ENCODE measurements at regions not wholly inside any gene's neighbourhood (a gene's known extent, or its start where the extent isn't known, plus 50 kb on each side); places are given as distances from the start of the nearest gene placed in this dataset.

- no peak for DNase-seq
Measured at GRCh38 chr2:56624181-56624580, 440.4 kb downstream of the CCDC85A start.

- no peak for DNase-seq
Measured at GRCh38 chr2:56626927-56627326, 443.1 kb downstream of the CCDC85A start.

- DNase-seq: no peak
Measured at GRCh38 chr2:56630286-56630685, 446.5 kb downstream of the CCDC85A start.

GRCh38 chr2:56647997-56648396 is 464.2 kb downstream of the CCDC85A start:
- DNase-seq: no peak

- DNase-seq: no peak
Measured at GRCh38 chr2:56648802-56649201, 465.0 kb downstream of the CCDC85A start.

DNA sequence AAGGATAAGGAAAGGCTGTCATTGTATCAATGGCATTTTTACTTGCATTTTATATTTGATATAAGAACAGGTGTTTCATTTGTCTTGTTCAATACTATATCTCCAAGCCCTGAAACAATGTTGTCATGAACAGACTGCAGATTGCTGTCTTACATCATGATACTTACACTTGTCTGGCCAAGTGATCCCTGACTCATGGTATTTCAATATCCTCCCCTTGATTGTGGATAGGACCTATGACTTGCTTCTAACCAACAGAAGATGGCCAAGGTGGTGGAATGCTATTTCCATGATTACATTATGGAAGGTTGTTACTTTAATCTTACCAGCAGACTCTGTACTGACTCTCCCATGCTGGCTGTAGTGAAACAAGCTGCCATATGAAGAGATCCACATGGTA is 471.1 kb downstream of the CCDC85A start:
- no peak for DNase-seq

DNA sequence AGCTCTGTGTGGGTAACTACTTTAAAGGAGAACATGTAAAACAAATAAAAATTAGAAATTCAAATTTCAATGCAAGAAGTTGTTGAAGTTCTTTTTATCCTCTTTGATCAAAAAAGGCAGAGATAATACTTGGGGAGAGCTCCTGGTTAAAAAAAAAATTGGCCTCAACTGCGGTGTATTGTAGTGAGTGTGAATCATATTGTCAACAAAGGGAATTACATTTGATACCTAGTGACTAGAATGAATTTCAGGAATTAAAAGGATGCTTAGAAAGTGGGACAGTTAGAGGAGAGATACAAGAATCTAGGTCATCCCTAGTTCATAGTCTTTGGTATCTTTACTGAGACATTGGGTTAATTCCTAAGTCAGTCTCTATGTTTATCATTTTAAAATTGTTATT is 473.0 kb downstream of the CCDC85A start:
- DNase-seq: no peak

- DNase-seq: no peak
Measured at GRCh38 chr2:56666777-56667176, 483.0 kb downstream of the CCDC85A start.

- no peak for DNase-seq
Measured at GRCh38 chr2:56671973-56672569, 488.3 kb downstream of the CCDC85A start.

GRCh38 chr2:56674084-56674483 is 490.3 kb downstream of the CCDC85A start:
- no peak for DNase-seq

DNA sequence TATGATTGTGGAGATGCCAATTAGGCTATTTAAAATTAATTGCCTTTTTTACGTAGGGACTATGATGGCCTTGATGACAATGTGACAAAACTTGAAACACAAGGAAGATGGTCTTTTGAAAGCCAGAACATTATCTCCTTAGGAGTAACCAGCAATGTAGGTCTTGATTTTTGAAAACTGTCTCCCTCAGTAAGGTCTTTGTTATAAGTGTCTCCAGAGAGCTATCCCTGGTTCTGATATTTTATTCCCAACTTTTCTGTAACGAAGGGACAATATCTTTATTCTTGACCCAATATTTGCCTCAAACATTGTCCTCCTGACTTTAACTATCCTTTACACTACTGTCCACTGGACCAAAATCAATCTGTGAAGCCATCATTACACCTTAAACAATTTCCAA is 493.2 kb downstream of the CCDC85A start:
- no peak for DNase-seq

DNA sequence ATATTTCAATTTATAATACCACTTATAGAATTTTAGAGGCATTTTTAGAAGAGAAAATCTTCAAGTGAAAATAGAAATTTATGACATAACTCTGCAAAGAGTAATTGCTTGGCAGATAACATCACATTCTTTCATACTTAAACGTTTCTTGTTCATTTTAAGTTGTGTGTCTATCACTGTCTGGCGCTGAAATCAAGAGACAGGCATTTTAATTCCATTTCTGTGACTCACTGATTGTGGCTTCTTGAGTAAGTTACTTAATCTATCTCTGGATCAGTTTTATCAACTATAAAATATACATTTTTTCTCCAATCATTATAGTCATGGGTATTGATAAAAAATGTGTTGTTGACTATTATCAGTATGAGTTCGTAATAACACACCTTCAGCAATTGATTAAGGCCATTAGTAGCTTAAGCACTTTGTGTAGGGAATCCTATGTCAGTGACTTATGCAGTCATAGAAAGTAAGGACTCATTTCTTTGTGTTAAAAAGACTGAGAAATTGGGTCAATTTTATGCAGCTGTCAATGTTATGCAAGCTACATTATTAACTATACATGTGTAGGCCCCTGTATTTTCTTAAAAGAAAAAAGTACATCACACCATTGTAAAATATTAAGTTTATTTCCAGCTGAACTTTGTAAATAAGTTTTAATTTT is 497.3 kb downstream of the CCDC85A start:
- DNase-seq: no peak

DNA sequence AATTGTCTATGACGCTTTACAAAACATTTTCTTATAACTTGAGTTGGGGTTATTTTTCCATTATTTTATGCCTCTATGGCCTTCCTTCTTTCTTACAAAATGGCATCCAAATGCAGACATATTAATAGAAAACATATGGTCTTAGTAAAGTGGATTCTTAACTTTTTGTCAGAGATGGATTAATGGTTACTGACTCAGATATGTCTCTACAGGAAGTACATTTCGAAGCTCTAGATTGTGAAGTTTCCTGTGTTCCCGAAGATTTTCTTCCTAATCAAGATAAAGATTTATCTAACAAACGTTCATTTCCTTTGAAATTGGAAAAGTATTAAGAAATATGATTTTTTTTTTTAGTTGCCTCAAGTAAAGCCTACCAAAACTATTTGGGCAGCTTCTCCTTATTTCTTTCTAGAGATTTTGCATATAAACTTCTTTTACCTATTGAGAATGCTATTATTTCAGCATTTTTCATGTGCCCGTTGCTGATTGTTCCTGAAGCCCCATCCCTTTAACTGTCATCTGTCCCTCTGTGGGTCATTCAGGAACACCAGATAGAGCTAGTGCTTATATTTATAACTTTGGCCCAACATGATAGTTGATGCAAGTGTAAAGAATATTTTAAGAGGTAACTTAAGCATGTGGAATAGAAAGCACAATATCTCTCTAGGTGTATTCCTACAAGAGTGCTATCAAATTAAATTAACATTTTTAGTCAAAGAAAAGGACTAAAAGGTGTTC is 498.0 kb downstream of the CCDC85A start:
- DNase-seq: no peak

DNA sequence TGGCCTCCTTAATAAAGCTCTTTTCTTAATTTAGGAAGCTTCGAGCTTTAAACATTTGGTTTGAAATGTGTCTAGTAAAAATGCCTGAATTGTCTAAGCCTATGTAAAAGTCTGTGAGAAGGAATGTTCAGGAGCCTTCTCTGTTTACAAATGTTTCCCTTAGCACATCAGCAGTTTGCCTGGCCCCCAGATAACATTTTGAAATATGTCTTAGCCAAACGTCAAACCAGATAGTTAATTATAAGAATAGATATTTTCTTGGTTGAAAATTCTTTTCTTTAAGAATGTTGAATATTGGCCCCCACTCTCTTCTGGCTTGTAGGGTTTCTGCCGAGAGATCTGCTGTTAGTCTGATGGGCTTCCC is 498.6 kb downstream of the CCDC85A start:
- no peak for DNase-seq

DNA sequence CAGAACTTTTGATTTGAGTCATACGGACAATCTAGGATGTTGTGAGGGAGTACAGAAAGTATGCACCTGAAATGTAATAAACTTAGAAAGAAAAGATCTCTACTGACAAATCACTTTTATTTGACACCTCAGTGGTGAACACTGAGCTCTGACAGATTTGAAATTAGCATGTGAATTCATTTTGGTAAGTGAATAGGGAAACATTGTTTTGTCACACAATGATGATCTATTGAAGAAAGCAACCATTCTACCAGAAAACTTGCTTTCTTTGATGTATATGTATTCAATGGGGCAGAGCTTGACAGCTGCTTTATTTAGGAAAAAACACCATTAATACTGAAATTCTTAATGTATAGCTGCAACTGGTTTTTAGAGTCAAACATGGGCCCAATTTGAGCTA is 500.5 kb downstream of the CCDC85A start:
- no peak for DNase-seq

GRCh38 chr2:56685205-56685604 is 501.4 kb downstream of the CCDC85A start:
- DNase-seq: no peak

DNA sequence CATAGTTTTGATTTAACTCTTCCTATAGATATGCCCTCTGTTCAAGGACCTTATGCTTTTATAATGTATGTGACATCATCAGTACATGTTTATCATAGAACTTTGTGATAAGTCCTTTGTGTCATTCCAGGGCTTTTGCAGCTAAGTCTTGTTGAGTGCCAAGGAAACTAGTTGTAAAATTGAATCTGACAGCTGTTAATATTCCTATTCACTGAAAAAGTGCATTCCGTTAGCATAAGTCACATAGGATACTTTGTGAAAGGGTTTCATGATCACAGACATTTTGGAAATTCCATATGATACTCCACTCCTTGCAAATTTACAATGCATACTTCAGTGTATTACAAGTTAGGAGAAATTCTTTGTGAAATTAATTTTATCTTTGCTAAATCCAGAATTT is 503.4 kb downstream of the CCDC85A start:
- DNase-seq: no peak

GRCh38 chr2:56688661-56689060 is 504.9 kb downstream of the CCDC85A start:
- DNase-seq: no peak

- DNase-seq: no peak
Measured at GRCh38 chr2:56693501-56693900, 509.7 kb downstream of the CCDC85A start.

DNA sequence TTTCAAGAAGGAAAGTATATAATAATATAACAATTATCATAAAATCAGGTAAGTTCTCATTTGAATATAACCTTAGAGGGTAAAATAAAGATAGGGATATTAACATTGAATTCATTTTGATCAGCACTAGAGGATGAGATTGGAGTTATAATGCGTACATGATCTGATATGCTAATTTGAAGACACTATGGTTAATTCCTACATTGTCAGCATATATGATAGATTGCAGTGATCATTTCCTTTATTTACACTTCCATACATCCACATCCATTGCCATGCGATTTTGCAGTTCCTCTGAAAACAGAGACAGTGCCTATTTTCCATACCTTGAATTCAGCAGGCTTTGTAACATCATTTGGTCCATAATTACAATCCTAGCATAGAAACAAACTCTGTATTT is 519.2 kb downstream of the CCDC85A start:
- DNase-seq: no peak

DNA sequence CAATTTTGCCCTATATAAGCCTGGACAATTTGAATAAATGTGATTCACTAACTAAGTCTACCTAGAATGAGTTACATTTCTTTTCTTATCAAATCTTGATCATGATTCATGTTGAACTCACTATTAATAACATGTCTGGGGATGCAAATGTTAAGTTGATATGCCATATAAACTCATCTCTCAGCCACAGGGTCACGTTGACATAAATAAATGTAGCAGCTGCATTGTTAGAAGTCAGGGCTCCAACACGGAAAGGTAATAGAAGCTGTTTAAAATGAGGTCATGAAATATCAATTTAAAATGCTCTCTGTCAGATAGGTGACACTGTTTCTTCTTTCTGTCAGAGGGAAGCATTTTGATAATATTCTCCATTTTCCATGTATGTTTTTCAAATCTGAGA is 521.9 kb downstream of the CCDC85A start:
- DNase-seq: no peak

- no peak for DNase-seq
Measured at GRCh38 chr2:56707218-56707617, 523.4 kb downstream of the CCDC85A start.

- no peak for DNase-seq
Measured at GRCh38 chr2:56707650-56708049, 523.9 kb downstream of the CCDC85A start.

- no peak for DNase-seq
Measured at GRCh38 chr2:56709181-56709580, 525.4 kb downstream of the CCDC85A start.
